ENCODE measurements at regions not wholly inside any gene's neighbourhood (a gene's known extent, or its start where the extent isn't known, plus 50 kb on each side); places are given as distances from the start of the nearest gene placed in this dataset.

DNA sequence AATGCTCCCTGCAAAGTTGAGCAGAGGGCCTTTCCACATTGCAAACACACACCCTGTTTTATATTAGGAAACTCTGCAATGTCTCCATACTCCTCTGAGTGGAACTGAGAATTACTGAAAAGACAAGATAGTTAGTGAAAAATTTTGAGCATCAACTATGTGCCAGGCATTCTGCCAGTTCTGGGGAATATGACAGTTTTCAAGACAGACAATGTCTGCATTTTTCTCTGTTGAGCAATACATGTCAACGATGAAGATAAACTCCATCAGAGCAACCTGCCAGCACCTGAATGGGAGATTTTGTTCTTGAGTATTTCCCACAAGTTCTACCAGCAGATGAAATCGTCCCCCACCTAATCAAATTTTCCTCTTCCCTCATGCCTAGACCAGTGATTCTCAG lies 203.4 kb upstream of the BMPER start:
- DNase-seq = no peak

DNA sequence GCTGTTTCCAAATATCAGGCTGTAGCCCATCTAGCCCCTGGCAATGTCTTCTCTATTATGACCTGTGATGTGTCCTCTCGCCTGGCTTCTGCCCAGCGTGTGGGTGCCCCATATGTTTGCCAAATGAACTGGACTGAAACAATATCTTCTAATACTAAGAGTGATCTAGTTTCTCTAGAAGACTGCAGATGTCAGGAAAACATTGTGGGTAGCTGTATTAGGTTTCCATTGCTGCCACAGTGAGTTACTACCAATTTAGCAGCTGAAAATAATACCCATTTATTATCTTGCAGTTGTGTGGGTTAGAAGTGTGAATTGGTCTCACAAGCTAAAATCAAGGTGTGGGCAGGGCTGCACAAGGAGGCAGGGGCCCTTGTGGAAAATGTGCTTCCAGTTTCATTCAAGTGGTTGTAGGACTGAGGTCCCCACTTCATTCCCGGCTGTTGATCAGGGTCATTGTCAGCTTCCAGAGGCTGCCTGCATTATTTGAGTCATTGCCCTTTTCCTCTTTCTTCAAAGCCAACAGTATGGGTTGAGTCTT lies 202.8 kb upstream of the BMPER start:
- no peak for DNase-seq

DNA sequence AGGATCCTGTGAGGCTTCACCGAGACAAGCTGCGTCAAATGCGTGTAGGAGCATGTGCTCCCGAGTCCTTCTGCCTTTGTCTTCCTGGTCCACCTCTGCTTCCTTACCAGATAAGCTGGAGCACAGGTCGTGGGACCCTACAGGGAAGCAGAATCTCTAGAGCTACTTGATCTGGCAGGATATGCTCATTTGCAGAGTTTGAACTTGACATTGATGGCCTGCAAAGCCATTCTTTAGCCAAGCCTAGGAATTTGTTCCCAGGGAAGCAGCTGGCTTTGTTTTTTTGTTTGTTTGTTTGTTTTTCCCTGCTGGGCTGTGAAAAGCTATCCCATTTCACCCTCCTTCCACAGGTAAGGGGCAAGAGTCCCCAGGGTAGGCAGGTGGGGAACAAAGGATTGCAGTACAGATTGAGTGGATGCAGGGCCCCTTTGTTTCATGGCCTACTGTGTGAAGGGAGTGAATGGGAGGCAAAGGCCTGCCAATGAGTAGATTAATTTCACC lies 200.0 kb upstream of the BMPER start:
- no peak for DNase-seq

DNA sequence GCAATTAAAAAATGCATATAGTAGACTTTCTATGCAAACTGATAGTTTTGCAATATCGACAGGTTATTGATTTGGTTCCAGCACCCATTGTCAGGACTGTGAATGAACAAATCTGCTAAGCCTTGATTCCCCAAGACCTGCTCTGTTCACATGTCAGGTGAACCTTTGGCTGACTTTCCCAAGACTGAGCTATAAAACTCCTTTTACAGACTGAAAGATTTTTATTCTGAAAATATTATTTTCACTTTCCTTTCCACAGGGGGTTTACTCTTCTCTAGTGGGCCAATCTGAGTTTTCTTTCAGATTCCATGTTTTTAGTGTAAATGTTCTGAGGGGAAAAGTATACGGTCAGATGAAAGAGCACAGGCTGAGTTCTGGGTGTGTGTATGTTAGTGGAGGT lies 199.2 kb upstream of the BMPER start:
- no peak for DNase-seq

DNA sequence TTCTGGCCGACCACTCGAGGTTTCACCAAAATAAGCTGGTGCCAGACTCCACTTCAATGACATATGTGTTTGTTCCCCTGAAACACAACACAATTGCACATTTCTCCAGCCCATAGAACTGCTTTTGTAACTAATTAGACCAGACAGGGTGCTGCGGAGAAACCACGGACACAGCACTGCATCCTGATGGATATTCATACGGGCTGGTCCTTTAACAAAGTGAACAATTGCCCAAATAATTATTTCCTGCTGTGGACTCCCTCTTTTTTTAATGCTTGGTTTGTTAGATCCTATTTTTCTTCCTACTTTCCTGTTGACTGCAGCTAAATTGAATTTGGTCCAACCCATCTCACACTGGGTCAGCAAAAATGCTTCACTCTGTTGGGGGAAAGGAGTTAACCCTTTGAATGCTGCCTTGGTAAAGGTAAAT lies 198.6 kb upstream of the BMPER start:
- DNase-seq = no peak

DNA sequence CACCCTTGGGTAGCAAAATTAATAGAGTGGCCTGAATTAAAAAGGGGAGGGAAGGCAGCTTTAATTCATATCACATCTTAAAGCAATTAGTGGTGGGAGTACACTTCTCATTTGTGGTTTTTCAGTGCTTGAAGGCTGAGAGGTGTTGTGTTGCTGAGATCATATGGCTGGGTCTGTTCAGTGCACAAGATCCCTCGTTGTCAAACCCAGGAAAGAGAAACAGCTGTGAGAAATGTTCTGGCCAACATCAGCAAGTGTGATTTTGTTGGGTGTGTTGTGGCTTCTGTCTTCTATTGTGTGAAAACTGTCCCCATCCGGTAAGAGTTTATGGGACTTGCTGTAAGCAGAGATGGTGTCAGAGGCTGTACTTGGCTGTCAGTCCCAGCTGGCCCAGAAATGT lies 197.9 kb upstream of the BMPER start:
- no peak for DNase-seq

DNA sequence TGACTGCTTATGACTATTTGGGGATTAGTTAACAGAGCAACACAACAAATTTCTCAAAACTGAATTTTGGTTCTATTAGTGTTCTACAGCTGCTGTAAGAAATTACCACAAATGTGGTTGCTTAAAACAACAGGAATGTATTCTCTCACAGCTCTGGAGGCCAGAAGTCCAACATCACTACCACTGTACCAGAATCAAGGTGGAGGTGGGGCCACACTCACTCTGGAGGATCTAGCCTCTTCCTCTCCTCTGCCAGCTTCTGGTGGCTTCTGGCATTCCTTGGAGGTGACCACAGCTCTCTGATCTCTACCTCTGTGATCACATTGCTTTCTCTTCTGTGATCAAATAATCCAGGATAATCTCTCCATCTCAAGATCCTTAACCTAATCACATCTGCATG lies 194.7 kb upstream of the BMPER start:
- DNase-seq = no peak

DNA sequence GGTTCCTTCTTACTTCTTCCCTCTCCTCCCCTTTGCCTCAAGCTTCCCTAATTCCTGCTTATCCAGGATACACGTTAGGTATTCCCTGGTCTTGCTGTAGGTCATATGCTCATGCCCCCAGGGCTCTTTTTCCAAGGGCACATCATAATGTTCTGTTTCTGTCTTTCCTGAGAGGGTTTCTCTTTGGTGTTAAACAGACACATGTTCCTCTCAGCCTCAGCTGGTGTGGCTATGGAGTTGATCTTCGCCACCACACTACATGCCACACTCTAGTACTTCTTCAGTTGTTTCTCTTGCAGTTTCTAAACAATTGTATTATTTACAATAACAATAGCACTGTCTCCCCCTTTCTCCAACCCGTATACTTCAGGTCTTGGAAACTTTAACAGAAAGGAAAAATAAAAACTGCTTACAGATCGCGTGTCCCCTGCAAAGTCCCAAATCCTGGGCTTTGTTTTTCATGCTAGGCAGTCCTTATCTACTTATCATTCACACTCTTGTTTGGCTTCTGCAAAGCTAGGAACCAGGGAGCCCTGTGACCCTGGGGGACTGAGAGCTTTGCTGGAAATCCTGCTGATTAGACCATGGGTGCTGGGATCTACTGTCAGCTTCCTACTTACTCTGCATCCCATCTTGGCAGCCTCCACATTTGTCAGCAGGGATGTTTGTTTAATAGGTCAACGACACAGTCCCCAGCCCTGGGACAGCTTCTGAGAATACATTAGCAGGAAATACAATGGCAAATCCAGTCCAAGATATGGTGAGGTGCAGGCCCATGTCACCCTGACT lies 193.9 kb upstream of the BMPER start:
- DNase-seq = no peak

DNA sequence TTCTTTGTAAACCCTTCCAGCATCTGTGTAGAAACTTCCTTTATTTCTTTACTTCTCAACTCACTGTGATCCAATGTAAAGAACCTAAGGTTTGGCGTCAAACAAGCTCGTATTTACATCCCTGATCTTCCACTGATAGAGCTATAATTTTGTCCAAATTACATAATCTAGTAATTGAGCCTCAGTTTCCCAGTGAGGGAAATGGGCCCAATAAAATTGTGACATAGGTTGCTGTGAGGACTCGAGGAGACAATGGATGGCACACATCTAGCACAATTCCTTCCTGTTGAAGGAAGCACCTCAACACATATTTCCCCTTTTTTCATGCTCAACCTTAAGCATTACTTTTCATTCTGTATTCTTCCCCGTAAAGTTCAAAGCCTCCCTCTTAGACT lies 193.3 kb upstream of the BMPER start:
- DNase-seq = no peak

DNA sequence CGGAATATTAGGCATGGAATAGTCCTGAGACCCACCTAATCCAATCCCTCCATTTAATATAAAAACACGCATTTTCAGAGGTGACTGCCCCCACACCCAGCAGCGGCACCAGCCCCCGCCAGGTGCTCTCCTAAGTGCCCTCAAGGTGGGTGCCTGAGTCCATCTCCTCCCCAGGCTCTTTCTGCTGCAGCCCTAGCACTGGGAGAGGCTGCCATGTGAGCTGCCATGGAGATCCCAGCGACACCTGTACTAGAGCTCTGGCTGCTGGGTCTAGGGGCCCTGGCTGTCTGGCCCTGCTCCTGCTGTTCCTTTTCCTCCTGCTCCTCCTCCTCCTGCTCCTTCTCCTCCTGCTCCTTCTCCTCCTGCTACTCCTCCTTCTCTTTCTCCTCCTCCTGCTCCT lies 191.1 kb upstream of the BMPER start:
- no peak for DNase-seq

DNA sequence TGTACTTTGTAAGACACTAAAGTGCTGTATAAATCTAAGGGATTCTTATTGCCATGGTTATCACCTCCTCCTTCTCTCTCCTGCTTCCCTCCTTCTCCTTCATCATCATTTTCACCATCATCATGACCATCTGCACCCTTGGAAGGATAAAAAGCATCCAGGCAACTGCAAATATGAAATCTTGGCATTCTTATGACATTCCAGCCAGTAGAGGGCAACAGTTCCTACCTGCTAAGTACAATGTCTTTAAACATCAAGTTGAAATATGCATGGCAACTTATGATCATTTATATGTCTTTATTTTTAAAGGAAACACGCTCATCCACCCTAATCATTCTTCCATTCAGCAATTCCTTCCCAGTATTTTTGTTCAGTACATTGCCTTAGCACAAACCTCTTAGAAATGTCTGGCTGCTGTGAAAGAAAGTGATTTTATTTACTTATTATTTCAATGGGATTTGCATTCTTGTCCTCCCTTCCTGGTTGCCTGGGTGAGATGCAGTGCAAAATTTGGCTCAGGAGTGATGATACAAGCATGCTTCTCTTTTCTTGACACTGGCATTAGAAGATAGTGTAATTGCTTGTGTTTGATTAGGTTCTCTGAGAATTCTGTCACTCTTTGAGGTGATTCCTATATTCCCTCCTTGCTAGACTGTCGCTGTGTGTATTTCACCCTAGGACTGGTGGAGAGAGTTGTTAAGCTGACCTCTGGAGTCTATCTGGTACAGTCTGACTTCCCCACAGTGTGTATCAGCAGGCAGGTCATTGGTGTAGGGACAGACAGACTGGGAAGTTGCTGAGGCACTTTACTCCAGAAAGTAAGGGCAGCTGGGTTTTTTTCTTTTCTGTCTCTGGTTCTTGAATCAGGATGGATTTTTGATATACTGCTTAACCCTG lies 188.5 kb upstream of the BMPER start:
- no peak for DNase-seq

DNA sequence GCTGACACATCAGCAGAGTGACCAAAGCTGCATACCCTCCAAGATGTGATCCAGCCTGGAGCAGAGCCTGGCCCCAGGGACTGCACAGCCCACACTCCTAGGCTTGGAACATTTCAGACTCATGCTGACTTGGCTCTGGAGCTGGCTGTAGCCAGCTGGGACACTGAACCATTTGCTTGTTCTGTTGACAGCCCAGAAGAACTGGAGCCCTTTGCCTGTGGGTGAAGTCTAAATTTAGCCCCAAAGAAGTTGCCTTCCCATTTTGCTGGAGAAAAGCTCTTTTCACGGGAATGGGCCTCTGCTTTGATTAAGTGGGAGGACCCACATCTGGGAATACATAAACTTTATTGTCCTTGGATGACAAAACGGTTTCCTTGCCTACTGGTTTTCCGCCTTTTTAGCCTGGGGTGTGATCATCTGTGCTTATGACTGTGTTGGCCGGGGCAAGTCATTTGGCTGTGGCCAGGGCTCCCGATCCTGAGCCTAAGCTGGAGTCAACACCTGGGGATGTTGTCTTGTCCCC lies 186.2 kb upstream of the BMPER start:
- no peak for DNase-seq

DNA sequence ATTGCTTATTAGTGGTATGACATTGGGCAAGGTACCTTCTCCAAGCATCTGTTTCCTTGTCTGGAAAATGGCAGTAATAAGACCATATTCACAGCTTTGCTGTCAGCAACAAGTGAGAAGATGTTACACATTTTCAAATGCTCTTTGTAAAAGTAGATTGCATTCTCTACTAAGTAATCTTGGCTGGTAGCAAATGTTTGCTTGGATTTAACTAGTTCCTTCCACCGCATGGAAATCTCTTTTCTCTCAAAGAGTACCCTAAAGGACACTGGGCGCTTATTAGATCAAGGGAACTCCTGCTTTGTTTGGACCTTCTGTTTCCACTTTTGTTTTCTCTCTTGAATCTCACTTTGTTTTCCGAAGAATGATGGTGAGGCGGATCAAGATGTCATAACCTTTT lies 185.2 kb upstream of the BMPER start:
- no peak for DNase-seq

DNA sequence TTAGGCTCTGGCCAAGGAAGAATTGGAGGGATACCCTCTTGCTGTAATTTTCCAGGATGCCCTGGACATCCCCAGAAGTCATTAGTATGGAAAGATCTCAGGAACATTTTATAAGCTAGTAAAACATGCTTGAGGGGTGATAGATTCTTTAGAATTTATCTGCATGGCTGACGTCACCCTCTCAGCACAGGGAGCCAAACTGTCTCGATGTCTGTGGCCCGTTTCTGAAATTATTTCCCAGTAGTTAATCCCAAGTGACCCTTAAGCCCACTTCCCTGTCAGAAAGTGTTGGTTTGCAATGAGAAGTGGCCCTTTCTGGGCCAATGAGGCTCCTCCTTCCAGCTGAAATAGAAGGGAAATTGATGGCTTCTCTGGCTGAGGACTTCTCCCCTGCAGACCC lies 184.5 kb upstream of the BMPER start:
- DNase-seq = no peak

DNA sequence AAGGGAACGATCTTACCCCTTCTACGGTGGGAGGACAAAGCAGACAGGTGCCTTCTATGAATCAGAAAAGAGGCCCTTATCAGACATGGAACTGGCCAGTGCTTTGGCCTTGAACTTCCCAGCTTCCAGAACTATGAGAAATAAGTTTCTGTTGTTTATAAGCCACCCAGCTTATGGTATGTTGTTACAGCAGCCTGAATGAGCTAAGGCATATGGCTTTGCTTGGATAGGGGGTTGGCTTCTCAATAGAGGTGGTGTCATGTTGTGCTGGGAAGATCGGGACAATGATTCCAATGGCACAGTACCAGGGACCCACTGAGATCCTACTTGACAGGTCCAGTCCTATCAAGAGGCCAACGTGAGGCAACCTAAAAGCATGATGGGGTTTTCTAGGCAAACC lies 183.4 kb upstream of the BMPER start:
- no peak for DNase-seq

DNA sequence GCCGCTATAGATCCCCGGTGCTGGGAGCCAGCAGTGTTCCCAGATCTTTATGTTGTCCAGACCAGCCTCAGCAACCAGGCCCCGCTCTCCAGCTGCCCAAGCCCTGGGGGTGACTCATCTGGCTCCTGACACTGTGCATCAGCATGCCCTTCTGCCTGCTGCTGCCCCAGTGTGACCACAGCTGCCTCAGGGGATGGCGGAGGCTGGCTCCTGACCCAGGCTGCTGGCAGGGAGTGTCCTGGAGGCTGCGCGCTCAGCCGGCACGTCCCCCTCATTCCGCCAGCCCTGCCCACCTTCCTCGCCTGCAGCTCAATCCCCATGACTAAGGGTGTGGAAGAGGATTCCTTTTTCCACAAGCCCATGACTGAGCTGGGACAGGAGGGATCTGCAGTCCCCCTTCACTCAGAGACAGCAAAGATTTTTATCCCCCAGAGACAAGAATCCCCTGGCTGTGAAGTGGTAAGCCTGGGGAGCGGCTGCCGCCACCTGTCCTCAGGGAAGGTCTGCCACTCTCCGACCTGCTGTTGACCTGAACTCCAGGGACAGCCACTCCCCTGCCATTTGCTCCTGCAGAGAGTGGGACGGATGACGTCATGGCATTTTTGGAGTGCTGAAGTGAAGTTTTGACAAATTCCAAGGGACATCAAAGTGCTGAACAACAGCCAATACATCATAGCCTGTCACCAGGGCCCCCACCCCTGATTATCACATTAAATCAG lies 182.8 kb upstream of the BMPER start:
- DNase-seq = no peak

DNA sequence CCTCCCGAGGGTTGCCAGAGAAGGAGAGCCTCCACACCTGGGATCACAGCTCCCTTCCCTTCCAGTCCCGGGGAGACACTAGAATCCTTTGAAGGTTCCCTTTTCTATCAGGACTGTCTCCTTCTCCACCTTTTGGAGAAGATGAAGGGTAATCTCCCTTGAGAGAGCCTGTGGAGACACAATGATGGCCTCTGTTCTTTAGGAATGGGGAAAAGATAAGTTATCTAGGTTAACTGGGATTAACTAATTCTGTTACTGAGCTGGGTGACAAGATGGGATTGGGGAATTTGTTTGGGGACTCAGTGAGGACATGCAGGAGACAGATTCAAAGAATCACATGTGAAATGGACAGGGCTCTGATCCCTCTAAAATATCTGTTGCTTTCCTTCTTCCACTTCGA lies 181.1 kb upstream of the BMPER start:
- no peak for DNase-seq

DNA sequence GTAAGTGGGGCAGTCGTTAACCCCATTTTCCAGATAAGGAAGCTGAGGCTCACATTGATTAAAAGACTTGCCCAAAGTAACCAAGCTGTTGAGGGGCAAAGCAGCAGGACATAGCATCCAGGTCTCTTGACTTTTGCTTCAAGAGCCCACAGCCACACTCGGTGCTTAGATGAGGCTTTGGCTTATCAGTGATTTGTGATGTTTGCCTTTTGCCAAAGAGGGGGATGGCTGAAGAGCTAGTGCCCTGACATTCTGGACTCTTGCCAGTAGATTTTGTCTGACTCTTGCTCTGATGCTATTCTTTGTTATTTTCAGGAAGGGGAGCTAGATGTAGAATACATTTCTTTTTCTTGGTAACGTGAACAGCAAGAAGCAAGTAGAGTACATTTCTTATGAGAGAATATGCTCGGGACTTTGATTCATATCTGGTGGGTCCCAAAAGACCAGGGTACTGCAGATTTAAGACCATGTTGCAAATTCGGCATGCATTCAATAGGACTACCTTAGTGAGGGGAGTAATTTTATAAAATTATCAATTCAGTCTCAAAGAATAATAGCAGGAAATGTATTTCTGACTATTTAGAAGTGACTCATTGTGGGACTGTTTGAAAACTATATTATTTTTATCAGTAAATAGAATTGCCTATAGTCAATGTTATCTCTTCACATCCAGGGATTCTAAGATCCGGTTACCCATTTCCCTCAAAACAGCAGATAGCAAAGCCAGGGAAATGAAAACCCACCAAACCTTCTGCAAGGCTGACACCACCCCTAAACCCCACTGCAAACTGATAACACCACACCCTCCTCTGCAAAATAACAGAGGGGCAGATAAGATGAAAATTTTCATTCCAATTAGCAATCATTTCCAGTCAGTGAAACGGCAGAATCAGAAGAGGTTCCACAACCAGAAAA lies 180.0 kb upstream of the BMPER start:
- no peak for DNase-seq

DNA sequence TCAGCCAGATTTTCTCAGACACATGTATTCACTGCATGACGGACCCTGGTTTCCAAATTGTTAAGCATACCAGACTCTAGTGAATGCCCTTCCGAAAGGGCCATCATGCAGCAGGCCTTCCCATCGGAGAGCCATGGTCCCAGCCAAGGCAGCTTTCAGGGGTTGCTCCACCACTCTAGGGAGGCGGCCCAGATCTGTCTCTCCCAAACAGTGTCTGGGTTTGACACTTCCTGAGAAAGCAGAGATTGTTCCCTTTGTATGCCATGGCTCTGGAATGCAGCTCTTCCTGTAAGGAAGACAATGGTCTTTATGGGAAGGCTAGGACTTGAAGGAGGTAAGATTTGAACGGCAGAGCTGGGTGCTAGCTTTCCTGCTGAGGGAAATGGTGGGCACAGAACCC lies 178.8 kb upstream of the BMPER start:
- DNase-seq = no peak

DNA sequence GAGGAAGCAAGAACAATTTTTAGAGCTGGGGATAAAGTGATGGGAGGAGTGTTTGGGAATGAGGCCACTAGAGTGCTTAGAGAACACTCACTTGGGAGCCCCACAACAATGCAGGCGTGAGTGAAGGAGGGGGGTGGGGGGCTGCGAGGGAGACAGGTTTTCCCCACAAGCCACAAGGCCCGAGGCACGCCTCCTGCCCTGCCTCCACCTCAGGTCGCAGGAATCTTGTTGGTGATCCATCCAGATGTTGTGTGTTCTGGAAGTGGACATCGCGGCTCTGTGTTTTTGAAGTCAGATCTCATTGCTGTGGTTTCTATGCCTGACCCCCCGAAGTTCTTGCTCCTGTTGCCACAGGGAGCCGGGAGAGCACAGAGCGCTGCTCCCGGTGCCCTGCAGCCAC lies 178.0 kb upstream of the BMPER start:
- no peak for DNase-seq

DNA sequence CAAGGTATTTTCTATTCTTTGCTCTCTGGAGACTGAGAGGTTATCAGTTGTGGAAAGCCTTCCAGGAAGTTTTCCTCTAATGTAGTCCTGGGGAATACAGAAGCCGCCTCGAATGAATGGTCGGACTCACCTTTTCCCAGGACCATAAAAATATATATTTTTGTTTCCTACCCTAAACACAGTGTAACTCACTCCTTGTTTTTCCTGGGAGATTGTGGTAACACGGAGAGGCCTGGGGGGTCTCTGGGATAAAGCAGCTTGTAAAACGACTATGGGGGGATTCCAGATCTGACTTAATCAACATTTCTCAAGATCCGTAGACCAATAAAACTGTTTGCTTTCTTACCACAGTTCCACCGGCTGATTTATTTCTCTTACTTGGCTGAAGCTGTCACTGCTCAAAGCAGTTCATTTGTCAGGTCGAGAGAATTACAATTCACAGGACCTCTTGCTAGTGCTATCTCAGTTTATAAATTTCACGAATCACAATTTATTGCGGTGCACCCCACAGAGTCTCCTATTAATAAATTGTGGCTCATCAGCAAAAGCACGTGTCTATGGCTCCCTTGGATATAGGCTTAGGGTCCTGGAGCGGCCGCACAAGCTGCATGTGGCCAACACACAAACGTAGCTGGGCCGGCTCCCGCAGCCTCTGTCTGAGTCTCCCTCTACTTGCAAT lies 176.3 kb upstream of the BMPER start:
- DNase-seq = no peak
